B cell (primary cell): ENCODE measurements at regions not wholly inside any gene's neighbourhood (a gene's known extent, or its start where the extent isn't known, plus 50 kb on each side); places are given as distances from the start of the nearest gene placed in this dataset.

Experiments used
- ATAC-seq: fragments of 200-7000 bp; cut with Tn5 transposase; one replicate; pipeline ENCODE4 v1.10.0; 2021; ENCODE audit warnings: low read depth, mild to moderate bottlenecking, moderate number of reproducible peaks, moderate library complexity
- CTCF ChIA-PET: fragments of 350-600 bp; sonication (Branson Sonifier 250); formaldehyde crosslinking; loops from one replicate; lab custom pipeline; 2021; ENCODE audit warnings: antibody characterized with exemption, inconsistent platforms; lab: Charles Lee
- POLR2A ChIA-PET: fragments of 350-600 bp; sonication (Branson Sonifier 250); formaldehyde crosslinking; loops from one replicate; lab custom pipeline; 2021; ENCODE audit warnings: antibody characterized with exemption; lab: Charles Lee
- DNase-seq: peaks from one replicate; pipeline ENCODE4 v3.0.0; 2013
- H2AFZ ChIP-seq: 2 replicates; pipeline ENCODE4 v1.6.1; 2012; ENCODE audit warnings: mild to moderate bottlenecking, low read depth, low read length; ENCODE audit not compliant: insufficient read depth, poor library complexity, severe bottlenecking
- H3K27ac ChIP-seq, 2 donors: 1 replicate in 1 of 2; 2 replicates in 1 of 2; pipeline ENCODE4 v1.5.1; 2012 to 2013; ENCODE audit warnings: low read length in 2 of 2, mild to moderate bottlenecking in 2 of 2, moderate library complexity in 1 of 2
- H3K27me3 ChIP-seq, 4 experiments: fragments of 200-600 bp in 1 of 4; sonication (generic) in 1 of 4; replicated peaks in 1 of 4; 1 replicate in 2 of 4; 2 replicates in 2 of 4; pipeline versions ENCODE4 v1.6.1 to v1.7.0; 2013 to 2016; ENCODE audit warnings: low read length in 3 of 4, mild to moderate bottlenecking in 2 of 4, mixed read lengths in 1 of 4, moderate library complexity in 1 of 4; ENCODE audit not compliant: insufficient read depth in 4 of 4, control insufficient read depth in 3 of 4; ENCODE audit errors: control extremely low read depth in 1 of 4
- H3K36me3 ChIP-seq, 2 experiments: replicated peaks in 1 of 2; 1 replicate in 1 of 2; 2 replicates in 1 of 2; pipeline versions ENCODE4 v1.6.1 to v1.7.1; 2013; ENCODE audit warnings: low read length in 1 of 2; ENCODE audit not compliant: insufficient read depth in 2 of 2, control insufficient read depth in 1 of 2; ENCODE audit errors: control extremely low read depth in 1 of 2, extremely low read depth in 1 of 2
- H3K4me1 ChIP-seq, 2 donors: fragments of 200-600 bp in 1 of 2; sonication (generic) in 1 of 2; 1 replicate in 1 of 2; 2 replicates in 1 of 2; pipeline versions ENCODE4 v1.5.1 to v1.6.1; 2013 to 2017; ENCODE audit warnings: low read length in 2 of 2; ENCODE audit not compliant: control insufficient read depth in 2 of 2, insufficient read depth in 2 of 2
- H3K4me2 ChIP-seq: replicated peaks from 2 replicates; pipeline ENCODE3; 2012; ENCODE audit warnings: mild to moderate bottlenecking, low read depth, low read length; ENCODE audit not compliant: poor library complexity, severe bottlenecking
- H3K4me3 ChIP-seq, 5 experiments: fragments of 200-600 bp in 1 of 5; sonication (generic) in 1 of 5; 1 replicate in 3 of 5; 2 replicates in 2 of 5; pipeline versions ENCODE4 v1.5.1 to v1.7.0; 2011 to 2016; ENCODE audit warnings: low read length in 4 of 5, mild to moderate bottlenecking in 4 of 5, low read depth in 2 of 5, control low read depth in 1 of 5, moderate library complexity in 1 of 5; ENCODE audit not compliant: insufficient read depth in 1 of 5; ENCODE audit errors: control extremely low read depth in 1 of 5, extremely low read depth in 1 of 5
- H3K79me2 ChIP-seq: fragments of 200-600 bp; sonication (generic); one replicate; pipeline ENCODE4 v1.6.0; 2016; ENCODE audit warnings: low read length; ENCODE audit not compliant: control insufficient read depth, insufficient read depth
- H3K9ac ChIP-seq: fragments of 200-600 bp; sonication (generic); 2 replicates; pipeline ENCODE4 v1.6.1; 2017; ENCODE audit warnings: mild to moderate bottlenecking, low read length, moderate library complexity
- H3K9me3 ChIP-seq, 3 donors: one replicate each; pipeline versions ENCODE4 v1.6.1 to v1.7.1; 2013; ENCODE audit warnings: low read length in 2 of 3; ENCODE audit not compliant: control insufficient read depth in 2 of 3, insufficient read depth in 1 of 3; ENCODE audit errors: control extremely low read depth in 1 of 3
- H4K20me1 ChIP-seq: 2 replicates; pipeline ENCODE4 v1.6.0; 2012; ENCODE audit warnings: mild to moderate bottlenecking, low read length; ENCODE audit not compliant: insufficient read depth, control insufficient read depth, poor library complexity, severe bottlenecking
- H3K27ac Mint-ChIP-seq: one replicate; pipeline ENCODE4 v1.8.0; 2021; ENCODE audit warnings: mixed read lengths
- H3K27me3 Mint-ChIP-seq: one replicate; pipeline ENCODE4 v1.8.0; 2021; ENCODE audit warnings: mixed read lengths
- H3K4me1 Mint-ChIP-seq: one replicate; pipeline ENCODE4 v1.8.0; 2021; ENCODE audit warnings: mixed read lengths
- H3K4me3 Mint-ChIP-seq: one replicate; pipeline ENCODE4 v1.8.0; 2021; ENCODE audit warnings: mixed read lengths
- H3K9me3 Mint-ChIP-seq: one replicate; pipeline ENCODE4 v1.8.0; 2022; ENCODE audit warnings: mixed read lengths; ENCODE audit not compliant: insufficient read depth
- CTCF ChIP-seq: fragments of 200-600 bp; IDR thresholded peaks from one replicate; pipeline ENCODE4 v1.8.0; 2022; ENCODE audit warnings: antibody characterized with exemption, mild to moderate bottlenecking
- EZH2 ChIP-seq: IDR thresholded peaks from 2 replicates; pipeline ENCODE4 v1.6.1; 2012; ENCODE audit warnings: borderline replicate concordance, low read depth, mild to moderate bottlenecking, moderate library complexity, low read length; ENCODE audit not compliant: insufficient read depth, poor library complexity, severe bottlenecking
- WGBS: methylation state at CpG from one replicate; pipeline ENCODE4 v1.1.5; 2013; ENCODE audit warnings: missing lambda C conversion rate; ENCODE audit not compliant: insufficient coverage; 5-methylcytosine and 5-hydroxymethylcytosine counted together
- intact Hi-C: fragments of 100-400 bp; cut with micrococcal nuclease; formaldehyde crosslinking; loops from one replicate; pipeline ENCODE4 v1.10.0; 2022

GRCh38 chr3:140857993-140858392 lies 83.6 kb upstream of the SLC25A36 start:
- H3K27me3 Mint-ChIP-seq: peaks cover 15% of the 10 kb centered on the region
- Histone ChIP-seq H3K9me3 (no peaks in the 10 kb centered on the region), H3K4me2 (no peak overlapping the region), H3K27me3 (no peaks in the 10 kb centered on the region), H2AFZ (no peak overlapping the region), H3K9ac (no peak overlapping the region), H3K79me2 (no peaks in the 10 kb centered on the region), H3K4me3 (no peak overlapping the region), H3K36me3 (no peaks in the 10 kb centered on the region), H3K4me1 (no peaks in the 10 kb centered on the region), H3K27ac (no peak overlapping the region), H4K20me1 (no peaks in the 10 kb centered on the region)
- DNase-seq (no peak), ATAC-seq (no peak)
- H3K4me3 Mint-ChIP-seq: no peak overlapping the region
- TF ChIP-seq EZH2 (no peak), CTCF (no peak)
- ChIA-PET POLR2A (no interaction called here), CTCF (no interaction called here)
- H3K27ac Mint-ChIP-seq: no peak overlapping the region
- H3K9me3 Mint-ChIP-seq: peaks cover 2% of the 10 kb centered on the region
- H3K4me1 Mint-ChIP-seq: no peaks in the 10 kb centered on the region
- WGBS: no CpG with 5 or more reads among the region's 2 CpGs
- intact Hi-C loops: no loop called here

- H3K9me3 Mint-ChIP-seq: no peaks in the 10 kb centered on the region
- TF ChIP-seq EZH2: no peak
- TF ChIP-seq CTCF: no peak
- H3K4me3 Mint-ChIP-seq: no peak overlapping the region
- no peak overlapping the region for H3K27ac ChIP-seq
- peaks cover 3% of the 10 kb centered on the region for H3K4me1 Mint-ChIP-seq
- no peaks in the 10 kb centered on the region for H4K20me1 ChIP-seq
- ChIA-PET CTCF (interaction anchor here (0.7 to 1.5 kb wide), 3 partner anchors 9 to 1167 kb away, joined by 3 to 4 read pairs (median 3); no protein-coding TSS in a partner anchor), POLR2A (no interaction called here)
- no peak overlapping the region for H2AFZ ChIP-seq
- no peak overlapping the region for H3K9ac ChIP-seq
- H3K79me2 ChIP-seq: no peaks in the 10 kb centered on the region
- H3K27ac Mint-ChIP-seq: no peak overlapping the region
- DNase-seq: no peak
- no peak overlapping the region for H3K4me2 ChIP-seq
- ATAC-seq: no peak
- WGBS: 63% methylated on average over 3 of the region's 5 CpGs
- H3K9me3 ChIP-seq: no peaks in the 10 kb centered on the region
- H3K4me3 ChIP-seq: no peak overlapping the region
- peaks cover 0 to 5% of the 10 kb centered on the region in 2 donors for H3K4me1 ChIP-seq
- intact Hi-C loops: no loop called here
- H3K27me3 ChIP-seq: peaks cover 0 to 5% (median 0%) of the 10 kb centered on the region in 4 experiments
- no peaks in the 10 kb centered on the region for H3K36me3 ChIP-seq
- H3K27me3 Mint-ChIP-seq: peaks cover 7% of the 10 kb centered on the region
Observed at GRCh38 chr3:140859592-140860336, 81.9 kb upstream of the SLC25A36 start.
